ENCODE measurements at regions not wholly inside any gene's neighbourhood (a gene's known extent, or its start where the extent isn't known, plus 50 kb on each side); places are given as distances from the start of the nearest gene placed in this dataset.

DNA sequence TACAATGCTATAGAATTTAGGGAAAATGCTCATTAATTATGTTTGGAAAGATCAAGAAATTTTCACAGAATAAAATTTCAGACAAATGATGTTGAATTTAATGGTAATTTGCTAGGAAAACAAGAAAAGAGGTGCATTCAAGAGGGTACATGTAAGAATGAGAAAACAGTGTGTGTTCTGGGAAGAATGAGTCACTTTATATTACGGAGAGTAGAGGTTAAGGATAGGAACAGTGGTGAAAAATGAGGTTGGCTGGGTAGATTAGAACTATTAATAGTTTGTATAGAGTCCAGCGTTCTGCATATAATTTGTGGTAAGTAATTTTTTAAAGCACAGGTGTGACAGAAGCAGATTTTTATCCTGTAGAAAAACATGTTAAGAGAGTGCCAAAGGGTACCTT is 336.7 kb upstream of the MBL2 start:
- intact Hi-C loops (cut with micrococcal nuclease; ENCODE audit: unreplicated experiment): no loop called here
- no TSS peak for BruUV-seq (replicated peaks)
- Mint-ChIP-seq H3K27ac (ENCODE audit: unreplicated experiment) (no peak overlapping the region), H3K4me1 (ENCODE audit: low read depth, unreplicated experiment) (no peaks in the 10 kb centered on the region), H3K9me3 (ENCODE audit: low read depth, unreplicated experiment) (peaks cover 2% of the 10 kb centered on the region), H3K27me3 (ENCODE audit: unreplicated experiment) (no peaks in the 10 kb centered on the region), H3K36me3 (ENCODE audit: insufficient read depth, unreplicated experiment) (no peaks in the 10 kb centered on the region), H3K4me3 (ENCODE audit: low read depth, unreplicated experiment) (no peak overlapping the region)
- TF ChIP-seq CTCF (IDR thresholded peaks at IDR 0.05; ENCODE audit: unreplicated experiment): no peak
- DNase-seq: no peak
- CTCF ChIA-PET: no interaction called here

- TF ChIP-seq CTCF (IDR thresholded peaks at IDR 0.05; ENCODE audit: unreplicated experiment): no peak
- Mint-ChIP-seq H3K27ac (ENCODE audit: unreplicated experiment) (no peak overlapping the region), H3K4me1 (ENCODE audit: low read depth, unreplicated experiment) (no peaks in the 10 kb centered on the region), H3K36me3 (ENCODE audit: insufficient read depth, unreplicated experiment) (no peaks in the 10 kb centered on the region), H3K4me3 (ENCODE audit: low read depth, unreplicated experiment) (no peak overlapping the region), H3K27me3 (ENCODE audit: unreplicated experiment) (no peaks in the 10 kb centered on the region), H3K9me3 (ENCODE audit: low read depth, unreplicated experiment) (peaks cover 2% of the 10 kb centered on the region)
- no peak for DNase-seq
- CTCF ChIA-PET: no interaction called here
- no TSS peak for BruUV-seq (replicated peaks)
- intact Hi-C loops (cut with micrococcal nuclease; ENCODE audit: unreplicated experiment): no loop called here
Observed at GRCh38 chr10:53108317-53108934, 335.8 kb upstream of the MBL2 start.

GRCh38 chr10:53107711-53108110 is 335.1 kb upstream of the MBL2 start:
- Mint-ChIP-seq H3K4me1 (ENCODE audit: low read depth, unreplicated experiment) (no peaks in the 10 kb centered on the region), H3K27ac (ENCODE audit: unreplicated experiment) (no peak overlapping the region), H3K36me3 (ENCODE audit: insufficient read depth, unreplicated experiment) (no peaks in the 10 kb centered on the region), H3K9me3 (ENCODE audit: low read depth, unreplicated experiment) (peaks cover 2% of the 10 kb centered on the region), H3K27me3 (ENCODE audit: unreplicated experiment) (no peaks in the 10 kb centered on the region), H3K4me3 (ENCODE audit: low read depth, unreplicated experiment) (no peak overlapping the region)
- no peak for DNase-seq
- BruUV-seq (replicated peaks): no TSS peak
- TF ChIP-seq CTCF (IDR thresholded peaks at IDR 0.05; ENCODE audit: unreplicated experiment): no peak
- intact Hi-C loops (cut with micrococcal nuclease; ENCODE audit: unreplicated experiment): no loop called here
- CTCF ChIA-PET: interaction anchor here (0.7 kb wide), 1 partner anchor 109 kb away, joined by 3 read pairs; no protein-coding TSS in a partner anchor

GRCh38 chr10:53102424-53102823 is 329.8 kb upstream of the MBL2 start:
- no peaks in the 10 kb centered on the region for H3K4me1 Mint-ChIP-seq (ENCODE audit: low read depth, unreplicated experiment)
- no peaks in the 10 kb centered on the region for H3K27me3 Mint-ChIP-seq (ENCODE audit: unreplicated experiment)
- no peak for TF ChIP-seq CTCF (IDR thresholded peaks at IDR 0.05; ENCODE audit: unreplicated experiment)
- no peaks in the 10 kb centered on the region for H3K36me3 Mint-ChIP-seq (ENCODE audit: insufficient read depth, unreplicated experiment)
- DNase-seq: no peak
- H3K4me3 Mint-ChIP-seq (ENCODE audit: low read depth, unreplicated experiment): no peak overlapping the region
- BruUV-seq (replicated peaks): no TSS peak
- intact Hi-C loops (cut with micrococcal nuclease; ENCODE audit: unreplicated experiment): no loop called here
- no peak overlapping the region for H3K27ac Mint-ChIP-seq (ENCODE audit: unreplicated experiment)
- CTCF ChIA-PET: no interaction called here
- H3K9me3 Mint-ChIP-seq (ENCODE audit: low read depth, unreplicated experiment): peaks cover 2% of the 10 kb centered on the region

Measured in Calu3 (cell line).